Esophagus squamous epithelium (tissue), 4 donors: ENCODE measurements at regions not wholly inside any gene's neighbourhood (a gene's known extent, or its start where the extent isn't known, plus 50 kb on each side); places are given as distances from the start of the nearest gene placed in this dataset.

Experiments used
- CTCF ChIP-seq, 6 experiments: fragments of 450-650 bp in 4 of 6; fragments of 200-600 bp in 2 of 6; sonication (generic) in 2 of 6; IDR thresholded peaks; one replicate each; pipeline ENCODE4 v1.5.1; 2016 to 2019; ENCODE audit warnings: antibody characterized with exemption in 6 of 6, mild to moderate bottlenecking in 4 of 6, moderate library complexity in 4 of 6
- POLR2A ChIP-seq, 4 donors: fragments of 450-650 bp; IDR thresholded peaks; one replicate each; pipeline ENCODE4 v1.6.1; 2017; ENCODE audit warnings: antibody characterized with exemption in 4 of 4, mild to moderate bottlenecking in 4 of 4, moderate library complexity in 3 of 4

GRCh38 chr4:127486248-127486647, 146.5 kb upstream of the INTU start:
- TF ChIP-seq CTCF (IDR thresholded peaks at IDR 0.05) (no peak), POLR2A (IDR thresholded peaks at IDR 0.05) (no peak)
